Osteoblast (primary cell): ENCODE measurements at regions not wholly inside any gene's neighbourhood (a gene's known extent, or its start where the extent isn't known, plus 50 kb on each side); places are given as distances from the start of the nearest gene placed in this dataset.

Experiments
- DNase-seq: peaks from one replicate; pipeline ENCODE4 v3.0.0; 2011; ENCODE audit warnings: low spot score, mixed read lengths; ENCODE audit not compliant: insufficient read length; ENCODE audit errors: missing footprints
- H2AFZ ChIP-seq: 2 replicates; pipeline ENCODE4 v1.6.0; 2011; ENCODE audit warnings: mild to moderate bottlenecking, low read length
- H3K27ac ChIP-seq: 2 replicates; pipeline ENCODE4 v1.5.1; 2011; ENCODE audit warnings: mild to moderate bottlenecking, low read depth, low read length, moderate library complexity
- H3K27me3 ChIP-seq: 2 replicates; pipeline ENCODE4 v1.6.0; 2012; ENCODE audit warnings: mild to moderate bottlenecking, control low read depth, inconsistent platforms, low read length, moderate library complexity; ENCODE audit not compliant: insufficient read depth
- H3K36me3 ChIP-seq: 2 replicates; pipeline ENCODE4 v1.5.1; 2011; ENCODE audit warnings: mild to moderate bottlenecking, low read length, control low read depth, moderate library complexity; ENCODE audit not compliant: insufficient read depth
- H3K4me1 ChIP-seq: 2 replicates; pipeline ENCODE4 v1.5.1; 2011; ENCODE audit warnings: mild to moderate bottlenecking, low read length, control low read depth, moderate library complexity; ENCODE audit not compliant: insufficient read depth
- H3K4me2 ChIP-seq: 2 replicates; pipeline ENCODE4 v1.6.0; 2011; ENCODE audit warnings: mild to moderate bottlenecking, low read length; ENCODE audit not compliant: insufficient read depth
- H3K4me3 ChIP-seq: fragments of 200-600 bp; sonication (generic); 3 replicates; pipeline ENCODE4 v1.5.1; 2012; ENCODE audit warnings: mild to moderate bottlenecking, low read length, inconsistent platforms; ENCODE audit not compliant: insufficient read depth
- H3K79me2 ChIP-seq: 2 replicates; pipeline ENCODE4 v1.6.0; 2012; ENCODE audit warnings: mild to moderate bottlenecking, low read length, control low read depth, inconsistent platforms; ENCODE audit not compliant: insufficient read depth
- H3K9me3 ChIP-seq: 2 replicates; pipeline ENCODE4 v1.5.1; 2011; ENCODE audit warnings: low read depth, low read length, control low read depth
- H4K20me1 ChIP-seq: 2 replicates; pipeline ENCODE4 v1.6.0; 2012; ENCODE audit warnings: mild to moderate bottlenecking, low read length, control low read depth; ENCODE audit not compliant: insufficient read depth
- TF ChIP-seq, protein P1 (sequence below): IDR thresholded peaks from 2 replicates; pipeline ENCODE4 v1.5.1; 2011; ENCODE audit warnings: mild to moderate bottlenecking, low read depth, low read length, moderate library complexity; ENCODE audit errors: extremely low read depth

DNA sequence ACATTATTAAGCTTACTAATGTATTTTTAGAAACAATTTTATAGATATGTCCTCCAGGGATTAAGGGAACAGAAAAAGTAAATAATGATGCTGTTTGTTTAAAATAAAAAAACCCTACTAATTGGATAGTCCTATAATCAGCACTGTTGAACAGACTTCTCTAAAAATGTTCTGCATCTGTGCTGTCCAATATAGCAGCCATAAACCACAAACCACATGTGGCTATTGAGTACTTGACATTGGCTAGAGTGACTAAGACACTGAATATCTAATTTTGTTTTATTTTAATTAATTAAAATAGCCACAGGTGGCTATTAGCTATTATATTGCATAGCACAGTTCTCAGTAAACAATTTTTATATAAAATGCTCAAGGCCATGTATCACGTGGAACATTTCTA, 210.4 kb downstream of the DPY19L2 start:
- TF ChIP-seq, protein P1, sequence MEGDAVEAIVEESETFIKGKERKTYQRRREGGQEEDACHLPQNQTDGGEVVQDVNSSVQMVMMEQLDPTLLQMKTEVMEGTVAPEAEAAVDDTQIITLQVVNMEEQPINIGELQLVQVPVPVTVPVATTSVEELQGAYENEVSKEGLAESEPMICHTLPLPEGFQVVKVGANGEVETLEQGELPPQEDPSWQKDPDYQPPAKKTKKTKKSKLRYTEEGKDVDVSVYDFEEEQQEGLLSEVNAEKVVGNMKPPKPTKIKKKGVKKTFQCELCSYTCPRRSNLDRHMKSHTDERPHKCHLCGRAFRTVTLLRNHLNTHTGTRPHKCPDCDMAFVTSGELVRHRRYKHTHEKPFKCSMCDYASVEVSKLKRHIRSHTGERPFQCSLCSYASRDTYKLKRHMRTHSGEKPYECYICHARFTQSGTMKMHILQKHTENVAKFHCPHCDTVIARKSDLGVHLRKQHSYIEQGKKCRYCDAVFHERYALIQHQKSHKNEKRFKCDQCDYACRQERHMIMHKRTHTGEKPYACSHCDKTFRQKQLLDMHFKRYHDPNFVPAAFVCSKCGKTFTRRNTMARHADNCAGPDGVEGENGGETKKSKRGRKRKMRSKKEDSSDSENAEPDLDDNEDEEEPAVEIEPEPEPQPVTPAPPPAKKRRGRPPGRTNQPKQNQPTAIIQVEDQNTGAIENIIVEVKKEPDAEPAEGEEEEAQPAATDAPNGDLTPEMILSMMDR, result no peak
- no peak for DNase-seq
- Histone ChIP-seq H3K27ac (no peak overlapping the region), H2AFZ (no peak overlapping the region), H3K27me3 (no peaks in the 10 kb centered on the region), H3K36me3 (no peaks in the 10 kb centered on the region), H3K4me3 (no peak overlapping the region), H3K4me2 (no peak overlapping the region), H3K79me2 (no peaks in the 10 kb centered on the region), H3K9me3 (no peaks in the 10 kb centered on the region), H3K4me1 (no peaks in the 10 kb centered on the region), H4K20me1 (no peaks in the 10 kb centered on the region)

DNA sequence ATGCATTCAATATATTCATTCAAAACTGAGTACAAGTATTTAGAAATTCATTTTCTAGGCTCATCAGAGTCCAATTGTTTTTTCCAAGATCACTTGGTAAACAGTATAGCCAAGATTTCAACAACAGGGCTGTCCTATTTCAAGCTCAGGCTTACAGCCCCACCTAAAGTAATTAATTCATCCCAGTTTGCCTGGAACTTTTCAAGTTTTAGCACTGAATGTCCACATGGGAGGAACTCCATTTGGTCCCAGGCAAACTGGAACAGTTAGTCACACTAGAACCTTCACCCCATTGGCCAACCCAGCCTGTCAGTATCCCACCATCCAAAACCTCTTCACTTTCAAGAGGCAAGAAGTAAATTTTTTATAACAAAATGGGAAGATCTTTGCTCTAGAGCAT, 210.9 kb downstream of the DPY19L2 start:
- Histone ChIP-seq H3K79me2 (no peaks in the 10 kb centered on the region), H4K20me1 (no peaks in the 10 kb centered on the region), H3K9me3 (no peaks in the 10 kb centered on the region), H3K36me3 (no peaks in the 10 kb centered on the region), H3K4me3 (no peak overlapping the region), H3K27me3 (no peaks in the 10 kb centered on the region), H2AFZ (no peak overlapping the region), H3K27ac (no peak overlapping the region), H3K4me1 (no peaks in the 10 kb centered on the region), H3K4me2 (no peak overlapping the region)
- no peak for DNase-seq
- TF ChIP-seq, protein P1, result no peak

DNA sequence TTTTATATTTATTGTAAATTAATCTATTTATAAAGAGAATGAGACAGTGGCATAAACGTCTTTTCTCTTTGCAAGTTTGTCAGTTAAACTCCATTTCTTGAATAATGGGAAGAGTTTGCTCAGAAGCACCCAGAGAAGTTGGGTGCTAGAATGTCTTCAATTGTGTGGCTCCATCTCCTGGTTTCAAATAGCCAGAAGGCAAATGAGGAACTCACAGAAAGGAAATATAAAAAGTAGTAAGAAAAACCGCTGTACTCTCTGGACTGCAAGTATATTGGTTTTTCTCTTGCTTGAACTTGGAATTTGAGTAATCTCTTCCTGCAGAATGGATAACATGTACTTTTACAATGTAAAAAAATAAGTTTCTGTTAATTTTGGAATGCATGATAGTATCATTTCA, 217.5 kb downstream of the DPY19L2 start:
- Histone ChIP-seq H3K9me3 (no peaks in the 10 kb centered on the region), H3K36me3 (no peaks in the 10 kb centered on the region), H3K27ac (no peak overlapping the region), H4K20me1 (no peaks in the 10 kb centered on the region), H3K79me2 (no peaks in the 10 kb centered on the region), H3K4me3 (no peak overlapping the region), H3K27me3 (no peaks in the 10 kb centered on the region), H3K4me1 (no peaks in the 10 kb centered on the region), H3K4me2 (no peak overlapping the region), H2AFZ (no peak overlapping the region)
- no peak for DNase-seq
- TF ChIP-seq, protein P1, result no peak

DNA sequence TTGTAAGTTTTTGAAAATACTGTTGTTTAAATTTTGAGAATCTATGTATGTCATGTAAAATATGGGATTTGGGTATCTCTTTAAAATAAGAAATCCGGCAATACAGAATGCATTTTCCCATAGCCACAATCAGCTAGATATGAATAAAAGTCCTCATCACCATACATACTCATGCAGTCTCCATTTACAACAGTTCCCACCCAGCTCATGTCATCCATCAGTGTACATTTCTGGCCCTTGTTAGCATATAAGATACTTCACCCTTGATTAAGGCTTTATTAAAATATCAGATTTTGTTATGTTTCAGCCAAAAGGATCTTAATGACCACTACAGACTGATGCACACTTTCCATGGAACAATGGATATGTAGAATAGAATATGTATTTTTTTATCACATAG, 218.0 kb downstream of the DPY19L2 start:
- no peaks in the 10 kb centered on the region for H3K9me3 ChIP-seq
- no peak overlapping the region for H2AFZ ChIP-seq
- DNase-seq, result no peak
- H3K27ac ChIP-seq, result no peak overlapping the region
- TF ChIP-seq, protein P1, result no peak
- H3K4me1 ChIP-seq, result no peaks in the 10 kb centered on the region
- H3K36me3 ChIP-seq, result no peaks in the 10 kb centered on the region
- H3K79me2 ChIP-seq, result no peaks in the 10 kb centered on the region
- H3K4me3 ChIP-seq, result no peak overlapping the region
- no peak overlapping the region for H3K4me2 ChIP-seq
- no peaks in the 10 kb centered on the region for H4K20me1 ChIP-seq
- H3K27me3 ChIP-seq, result no peaks in the 10 kb centered on the region
